ENCODE measurements at regions not wholly inside any gene's neighbourhood (a gene's known extent, or its start where the extent isn't known, plus 50 kb on each side); places are given as distances from the start of the nearest gene placed in this dataset.

DNA sequence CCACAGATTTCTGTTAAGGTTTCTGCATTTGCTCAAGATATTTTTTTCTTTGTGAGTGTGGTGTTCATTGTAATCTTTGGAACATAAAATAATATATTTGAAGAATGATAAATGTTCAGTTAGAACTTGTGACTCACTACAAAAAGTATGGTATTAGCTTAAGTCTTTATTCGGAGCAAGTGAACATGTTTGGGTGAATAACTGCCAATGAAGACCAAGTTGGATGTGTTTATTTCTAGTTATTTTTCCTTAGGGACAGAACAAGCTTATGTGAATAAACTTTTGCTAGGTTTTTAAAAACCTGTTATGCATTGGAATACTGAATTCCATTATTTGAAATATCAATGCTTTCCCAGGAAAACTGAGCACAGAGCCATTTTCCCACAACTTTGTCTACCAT, 418.6 kb downstream of the SLCO4C1 start:
- TF ChIP-seq, protein P1, sequence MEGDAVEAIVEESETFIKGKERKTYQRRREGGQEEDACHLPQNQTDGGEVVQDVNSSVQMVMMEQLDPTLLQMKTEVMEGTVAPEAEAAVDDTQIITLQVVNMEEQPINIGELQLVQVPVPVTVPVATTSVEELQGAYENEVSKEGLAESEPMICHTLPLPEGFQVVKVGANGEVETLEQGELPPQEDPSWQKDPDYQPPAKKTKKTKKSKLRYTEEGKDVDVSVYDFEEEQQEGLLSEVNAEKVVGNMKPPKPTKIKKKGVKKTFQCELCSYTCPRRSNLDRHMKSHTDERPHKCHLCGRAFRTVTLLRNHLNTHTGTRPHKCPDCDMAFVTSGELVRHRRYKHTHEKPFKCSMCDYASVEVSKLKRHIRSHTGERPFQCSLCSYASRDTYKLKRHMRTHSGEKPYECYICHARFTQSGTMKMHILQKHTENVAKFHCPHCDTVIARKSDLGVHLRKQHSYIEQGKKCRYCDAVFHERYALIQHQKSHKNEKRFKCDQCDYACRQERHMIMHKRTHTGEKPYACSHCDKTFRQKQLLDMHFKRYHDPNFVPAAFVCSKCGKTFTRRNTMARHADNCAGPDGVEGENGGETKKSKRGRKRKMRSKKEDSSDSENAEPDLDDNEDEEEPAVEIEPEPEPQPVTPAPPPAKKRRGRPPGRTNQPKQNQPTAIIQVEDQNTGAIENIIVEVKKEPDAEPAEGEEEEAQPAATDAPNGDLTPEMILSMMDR (IDR thresholded peaks at IDR 0.05), result no peak
- TF ChIP-seq POLR2A (IDR thresholded peaks at IDR 0.05), result no peak
